Forelimb muscle (tissue), 1 donor: ENCODE measurements at regions not wholly inside any gene's neighbourhood (a gene's known extent, or its start where the extent isn't known, plus 50 kb on each side); places are given as distances from the start of the nearest gene placed in this dataset.
A peak's percentile ranks its signal among the peaks of the same experiment; 100 is the strongest.
"Not testable (repeated sequence)": the region's sequence is repeated elsewhere in the genome, so short reads cannot be mapped to it uniquely, and the experiment has no call there.

Experiments
- DNase-seq: peaks from one replicate; pipeline ENCODE4 v3.0.0-alpha.2; 2013; ENCODE audit warnings: low read depth

- DNase-seq = no peak
Observed at GRCh38 chr7:17090751-17091150, 207.7 kb upstream of the AHR start.

- no peak for DNase-seq
Observed at GRCh38 chr7:17093461-17093860, 205.0 kb upstream of the AHR start.

GRCh38 chr7:17094963-17095574, 203.4 kb upstream of the AHR start:
- no peak for DNase-seq

- no peak for DNase-seq
Observed at GRCh38 chr7:17095931-17096330, 202.5 kb upstream of the AHR start.

GRCh38 chr7:17097668-17098297, 200.7 kb upstream of the AHR start:
- no peak for DNase-seq

- DNase-seq = no peak
Observed at GRCh38 chr7:17098515-17098914, 199.9 kb upstream of the AHR start.

- no peak for DNase-seq
Observed at GRCh38 chr7:17099083-17099973, 199.1 kb upstream of the AHR start.

GRCh38 chr7:17099974-17100509, 198.4 kb upstream of the AHR start:
- DNase-seq = not testable (repeated sequence)

- no peak for DNase-seq
Observed at GRCh38 chr7:17101207-17101696, 197.2 kb upstream of the AHR start.

GRCh38 chr7:17103170-17103569, 195.3 kb upstream of the AHR start:
- DNase-seq = no peak

GRCh38 chr7:17103984-17104383, 194.5 kb upstream of the AHR start:
- no peak for DNase-seq

GRCh38 chr7:17104419-17104818, 194.0 kb upstream of the AHR start:
- no peak for DNase-seq

- DNase-seq = no peak
Observed at GRCh38 chr7:17105701-17106100, 192.8 kb upstream of the AHR start.

- DNase-seq = no peak
Observed at GRCh38 chr7:17108049-17108584, 190.3 kb upstream of the AHR start.

GRCh38 chr7:17109020-17109419, 189.4 kb upstream of the AHR start:
- no peak for DNase-seq

GRCh38 chr7:17113770-17114169, 184.7 kb upstream of the AHR start:
- DNase-seq = not testable (repeated sequence)

- DNase-seq = no peak
Observed at GRCh38 chr7:17118412-17118811, 180.0 kb upstream of the AHR start.

GRCh38 chr7:17120756-17121155, 177.7 kb upstream of the AHR start:
- DNase-seq = no peak

- DNase-seq = no peak
Observed at GRCh38 chr7:17121671-17122070, 176.8 kb upstream of the AHR start.

GRCh38 chr7:17123020-17123419, 175.4 kb upstream of the AHR start:
- DNase-seq = peak; percentile 16

GRCh38 chr7:17126413-17127268, 171.8 kb upstream of the AHR start:
- DNase-seq = no peak
